H9 (cell line): ENCODE measurements at regions not wholly inside any gene's neighbourhood (a gene's known extent, or its start where the extent isn't known, plus 50 kb on each side); places are given as distances from the start of the nearest gene placed in this dataset.

Source experiments
- DNase-seq: peaks from one replicate; pipeline ENCODE4 v3.0.0-alpha.2; 2017
- H2AFZ ChIP-seq: one replicate; pipeline ENCODE4 v1.6.1; 2013; ENCODE audit warnings: mild to moderate bottlenecking, low read length, control low read depth, moderate library complexity
- H2AK5ac ChIP-seq: 2 replicates; pipeline ENCODE4 v1.6.1; 2013; ENCODE audit warnings: low read length, control low read depth, mixed read lengths; ENCODE audit not compliant: insufficient read length
- H2BK120ac ChIP-seq: one replicate; pipeline ENCODE4 v1.6.1; 2013; ENCODE audit warnings: low read depth, mild to moderate bottlenecking, low read length, control low read depth, inconsistent platforms; ENCODE audit not compliant: poor library complexity, severe bottlenecking
- H2BK12ac ChIP-seq: 2 replicates; pipeline ENCODE4 v1.6.1; 2013; ENCODE audit warnings: low read length, control low read depth, mixed read lengths, low read depth; ENCODE audit not compliant: insufficient read length
- H2BK15ac ChIP-seq: 2 replicates; pipeline ENCODE4 v1.6.1; 2013; ENCODE audit warnings: low read depth, low read length, control low read depth
- H2BK20ac ChIP-seq: one replicate; pipeline ENCODE4 v1.6.1; 2013; ENCODE audit warnings: low read depth, mild to moderate bottlenecking, low read length, control low read depth, inconsistent platforms; ENCODE audit not compliant: poor library complexity, severe bottlenecking
- H2BK5ac ChIP-seq: 2 replicates; pipeline ENCODE4 v1.6.1; 2013; ENCODE audit warnings: low read length, control low read depth, mixed read lengths; ENCODE audit not compliant: insufficient read length
- H3K14ac ChIP-seq: 2 replicates; pipeline ENCODE4 v1.6.1; 2013; ENCODE audit warnings: low read length, control low read depth; ENCODE audit not compliant: insufficient read depth
- H3K18ac ChIP-seq: 2 replicates; pipeline ENCODE4 v1.6.1; 2013; ENCODE audit warnings: low read depth, mild to moderate bottlenecking, mixed read lengths, low read length, control low read depth; ENCODE audit not compliant: insufficient read length
- H3K23ac ChIP-seq: 2 replicates; pipeline ENCODE4 v1.6.1; 2013; ENCODE audit warnings: low read length, control low read depth, mixed read lengths, low read depth; ENCODE audit not compliant: insufficient read length
- H3K23me2 ChIP-seq: 2 replicates; pipeline ENCODE4 v1.6.1; 2013; ENCODE audit warnings: low read depth, mild to moderate bottlenecking, mixed read lengths, low read length, control low read depth; ENCODE audit not compliant: insufficient read length, poor library complexity, severe bottlenecking
- H3K27ac ChIP-seq: 2 replicates; pipeline ENCODE4 v1.5.1; 2013; ENCODE audit warnings: low read length, control low read depth, mixed read lengths, low read depth; ENCODE audit not compliant: insufficient read length
- H3K27me3 ChIP-seq: 2 replicates; pipeline ENCODE4 v1.6.1; 2013; ENCODE audit warnings: low read length, control low read depth, inconsistent platforms; ENCODE audit not compliant: insufficient read depth
- H3K4ac ChIP-seq: 2 replicates; pipeline ENCODE4 v1.6.1; 2013; ENCODE audit warnings: low read depth, mild to moderate bottlenecking, control low read depth, inconsistent platforms, low read length, moderate library complexity
- H3K4me1 ChIP-seq: 2 replicates; pipeline ENCODE4 v1.6.1; 2013; ENCODE audit warnings: low read length, control low read depth, inconsistent platforms; ENCODE audit not compliant: insufficient read depth
- H3K4me2 ChIP-seq: 2 replicates; pipeline ENCODE4 v1.6.1; 2013; ENCODE audit warnings: low read length, control low read depth, mixed read lengths; ENCODE audit not compliant: insufficient read length, insufficient read depth
- H3K56ac ChIP-seq: 2 replicates; pipeline ENCODE4 v1.6.1; 2013; ENCODE audit warnings: low read depth, mild to moderate bottlenecking, mixed read lengths, low read length, control low read depth; ENCODE audit not compliant: insufficient read length
- H3K79me1 ChIP-seq: 2 replicates; pipeline ENCODE4 v1.6.1; 2013; ENCODE audit warnings: low read depth, mild to moderate bottlenecking, moderate library complexity, low read length, control low read depth, inconsistent platforms; ENCODE audit not compliant: insufficient read depth, poor library complexity, severe bottlenecking
- H3K79me2 ChIP-seq: 2 replicates; pipeline ENCODE4 v1.6.1; 2013; ENCODE audit warnings: low read length, control low read depth, inconsistent platforms; ENCODE audit not compliant: insufficient read depth
- H3K9ac ChIP-seq: 2 replicates; pipeline ENCODE4 v1.6.1; 2013; ENCODE audit warnings: low read length, control low read depth, mixed read lengths; ENCODE audit not compliant: insufficient read length; ENCODE audit errors: extremely low read depth
- H3K9me3 ChIP-seq: one replicate; pipeline ENCODE4 v1.6.1; 2013; ENCODE audit warnings: low read depth, low read length, inconsistent platforms; ENCODE audit not compliant: control insufficient read depth
- H3T11ph ChIP-seq: one replicate; pipeline ENCODE4 v1.6.1; 2013; ENCODE audit warnings: mild to moderate bottlenecking, low read length, control low read depth, inconsistent platforms
- H4K20me1 ChIP-seq: one replicate; pipeline ENCODE4 v1.6.1; 2013; ENCODE audit not compliant: control insufficient read depth, insufficient read length, insufficient read depth
- H4K5ac ChIP-seq: 2 replicates; pipeline ENCODE4 v1.6.1; 2013; ENCODE audit warnings: low read depth, mild to moderate bottlenecking, mixed read lengths, low read length, control low read depth; ENCODE audit not compliant: insufficient read length
- H4K8ac ChIP-seq: replicated peaks from 2 replicates; pipeline ENCODE4 v1.6.1; 2013; ENCODE audit warnings: low read length, control low read depth, mixed read lengths, low read depth; ENCODE audit not compliant: insufficient read length
- H4K91ac ChIP-seq: 2 replicates; pipeline ENCODE4 v1.6.1; 2013; ENCODE audit warnings: low read depth, mild to moderate bottlenecking, moderate library complexity, mixed read lengths, low read length, control low read depth; ENCODE audit not compliant: insufficient read length
- H3K27ac Mint-ChIP-seq, 3 experiments: 2 replicates in 2 of 3; 3 replicates in 1 of 3; pipeline ENCODE4 v1.8.0; 2020 to 2021; ENCODE audit warnings: mixed read lengths in 3 of 3, mild to moderate bottlenecking in 1 of 3, moderate library complexity in 1 of 3
- H3K27me3 Mint-ChIP-seq: 2 replicates; pipeline ENCODE4 v1.8.0; 2021; ENCODE audit warnings: low read depth, mild to moderate bottlenecking, moderate library complexity, mixed read lengths
- H3K36me3 Mint-ChIP-seq, 3 experiments: 2 replicates in 2 of 3; 3 replicates in 1 of 3; pipeline ENCODE4 v1.8.0; 2020 to 2021; ENCODE audit warnings: low read depth in 3 of 3, mixed read lengths in 3 of 3; ENCODE audit not compliant: insufficient read depth in 1 of 3
- H3K4me1 Mint-ChIP-seq, 2 experiments: 2 replicates each; pipeline ENCODE4 v1.8.0; 2020; ENCODE audit warnings: mixed read lengths in 2 of 2
- H3K4me3 Mint-ChIP-seq, 2 experiments: 2 replicates in 1 of 2; 3 replicates in 1 of 2; pipeline ENCODE4 v1.8.0; 2020 to 2021; ENCODE audit warnings: mild to moderate bottlenecking in 2 of 2, mixed read lengths in 2 of 2, moderate library complexity in 1 of 2
- H3K9me3 Mint-ChIP-seq, 2 experiments: 2 replicates in 1 of 2; 3 replicates in 1 of 2; pipeline ENCODE4 v1.8.0; 2020; ENCODE audit warnings: mild to moderate bottlenecking in 2 of 2, mixed read lengths in 2 of 2, moderate library complexity in 1 of 2
- WGBS: extraction: QIAGEN DNeasy Blood & Tissue Kit; methylation state at CpG from one replicate; pipeline ENCODE4 v1.1.7; 2013; ENCODE audit warnings: missing lambda C conversion rate, low lambda C conversion rate, mixed read lengths; ENCODE audit not compliant: insufficient read length; ENCODE audit errors: extremely low coverage; 5-methylcytosine and 5-hydroxymethylcytosine counted together
- TF ChIP-seq, protein P1 (sequence below): fragments of 200-600 bp; sonication (generic); conservative IDR thresholded peaks from 3 replicates; pipeline ENCODE4 v1.8.0; 2021; ENCODE audit warnings: antibody characterized with exemption, mild to moderate bottlenecking

DNA sequence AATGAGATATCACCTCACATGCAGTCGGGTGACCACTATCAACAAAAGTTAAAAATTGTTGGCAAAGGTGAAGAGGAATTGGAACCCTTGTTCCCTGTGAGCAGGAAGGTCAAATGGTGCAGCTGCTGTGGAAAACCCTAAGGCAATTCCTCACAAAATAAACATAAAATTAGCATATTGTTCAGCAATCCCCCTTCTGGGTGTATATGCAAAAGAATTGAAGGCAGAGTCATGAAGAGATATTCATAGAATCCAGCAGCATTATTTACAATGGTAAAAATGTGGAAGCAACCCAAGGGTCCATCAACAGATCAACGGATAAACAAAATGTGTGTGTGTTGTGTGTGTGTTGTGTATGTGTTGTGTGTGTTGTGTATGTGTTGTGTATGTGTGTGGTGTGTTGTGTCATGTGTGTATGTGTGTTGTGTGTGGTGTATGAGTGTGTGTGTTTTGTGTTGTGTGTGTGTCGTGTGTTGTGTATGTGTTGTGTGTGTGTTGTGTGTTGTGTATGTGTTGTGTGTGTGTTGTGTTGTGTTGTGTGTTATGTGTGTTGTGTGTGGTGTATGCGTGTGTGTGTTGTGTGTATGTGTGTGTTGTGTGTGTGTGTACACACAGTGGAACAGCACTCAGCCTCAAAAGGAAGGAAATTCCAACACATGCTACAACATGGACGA lies 245.1 kb downstream of the ERMARD start:
- H3K27me3 Mint-ChIP-seq, result peaks cover 10% of the 10 kb centered on the region
- Histone ChIP-seq H2BK5ac (no peak overlapping the region), H3K18ac (no peak overlapping the region), H4K20me1 (no peaks in the 10 kb centered on the region), H2BK20ac (no peak overlapping the region), H4K91ac (no peak overlapping the region), H3K4ac (no peak overlapping the region), H3K56ac (no peak overlapping the region), H4K8ac (no peak overlapping the region), H3K27me3 (no peaks in the 10 kb centered on the region), H2AK5ac (peak overlapping the region; percentile 0), H3K4me1 (no peaks in the 10 kb centered on the region; the same call in 1 of the 2 replicates), H3K4me2 (no peak overlapping the region), H4K5ac (no peak overlapping the region), H3T11ph (no peak overlapping the region), H3K27ac (no peak overlapping the region), H3K79me2 (no peaks in the 10 kb centered on the region), H2BK120ac (no peak overlapping the region), H2AFZ (no peak overlapping the region), H3K23me2 (no peaks in the 10 kb centered on the region), H3K79me1 (no peaks in the 10 kb centered on the region), H3K14ac (no peak overlapping the region), H3K9me3 (no peaks in the 10 kb centered on the region), H2BK12ac (no peak overlapping the region), H3K9ac (no peak overlapping the region), H2BK15ac (no peak overlapping the region), H3K23ac (no peak overlapping the region)
- WGBS, result 100% methylated on average over 2 of the region's 5 CpGs
- H3K4me3 Mint-ChIP-seq, result no peak overlapping the region
- no peak overlapping the region for H3K27ac Mint-ChIP-seq
- peaks cover 11 to 16% of the 10 kb centered on the region in 2 experiments for H3K4me1 Mint-ChIP-seq
- H3K9me3 Mint-ChIP-seq, result peaks cover 11 to 24% of the 10 kb centered on the region in 2 experiments
- H3K36me3 Mint-ChIP-seq, result peaks cover 9 to 12% (median 11%) of the 10 kb centered on the region in 3 experiments
- peak; percentile 9 for DNase-seq
- TF ChIP-seq, protein P1, sequence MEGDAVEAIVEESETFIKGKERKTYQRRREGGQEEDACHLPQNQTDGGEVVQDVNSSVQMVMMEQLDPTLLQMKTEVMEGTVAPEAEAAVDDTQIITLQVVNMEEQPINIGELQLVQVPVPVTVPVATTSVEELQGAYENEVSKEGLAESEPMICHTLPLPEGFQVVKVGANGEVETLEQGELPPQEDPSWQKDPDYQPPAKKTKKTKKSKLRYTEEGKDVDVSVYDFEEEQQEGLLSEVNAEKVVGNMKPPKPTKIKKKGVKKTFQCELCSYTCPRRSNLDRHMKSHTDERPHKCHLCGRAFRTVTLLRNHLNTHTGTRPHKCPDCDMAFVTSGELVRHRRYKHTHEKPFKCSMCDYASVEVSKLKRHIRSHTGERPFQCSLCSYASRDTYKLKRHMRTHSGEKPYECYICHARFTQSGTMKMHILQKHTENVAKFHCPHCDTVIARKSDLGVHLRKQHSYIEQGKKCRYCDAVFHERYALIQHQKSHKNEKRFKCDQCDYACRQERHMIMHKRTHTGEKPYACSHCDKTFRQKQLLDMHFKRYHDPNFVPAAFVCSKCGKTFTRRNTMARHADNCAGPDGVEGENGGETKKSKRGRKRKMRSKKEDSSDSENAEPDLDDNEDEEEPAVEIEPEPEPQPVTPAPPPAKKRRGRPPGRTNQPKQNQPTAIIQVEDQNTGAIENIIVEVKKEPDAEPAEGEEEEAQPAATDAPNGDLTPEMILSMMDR, result no peak
